ENCODE measurements at regions not wholly inside any gene's neighbourhood (a gene's known extent, or its start where the extent isn't known, plus 50 kb on each side); places are given as distances from the start of the nearest gene placed in this dataset.

GRCh38 chr2:172193331-172194089, 90.8 kb upstream of the DLX2 start:
- TF ChIP-seq, protein P1, sequence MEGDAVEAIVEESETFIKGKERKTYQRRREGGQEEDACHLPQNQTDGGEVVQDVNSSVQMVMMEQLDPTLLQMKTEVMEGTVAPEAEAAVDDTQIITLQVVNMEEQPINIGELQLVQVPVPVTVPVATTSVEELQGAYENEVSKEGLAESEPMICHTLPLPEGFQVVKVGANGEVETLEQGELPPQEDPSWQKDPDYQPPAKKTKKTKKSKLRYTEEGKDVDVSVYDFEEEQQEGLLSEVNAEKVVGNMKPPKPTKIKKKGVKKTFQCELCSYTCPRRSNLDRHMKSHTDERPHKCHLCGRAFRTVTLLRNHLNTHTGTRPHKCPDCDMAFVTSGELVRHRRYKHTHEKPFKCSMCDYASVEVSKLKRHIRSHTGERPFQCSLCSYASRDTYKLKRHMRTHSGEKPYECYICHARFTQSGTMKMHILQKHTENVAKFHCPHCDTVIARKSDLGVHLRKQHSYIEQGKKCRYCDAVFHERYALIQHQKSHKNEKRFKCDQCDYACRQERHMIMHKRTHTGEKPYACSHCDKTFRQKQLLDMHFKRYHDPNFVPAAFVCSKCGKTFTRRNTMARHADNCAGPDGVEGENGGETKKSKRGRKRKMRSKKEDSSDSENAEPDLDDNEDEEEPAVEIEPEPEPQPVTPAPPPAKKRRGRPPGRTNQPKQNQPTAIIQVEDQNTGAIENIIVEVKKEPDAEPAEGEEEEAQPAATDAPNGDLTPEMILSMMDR (conservative IDR thresholded peaks at IDR 0.05; ENCODE audit: low read length) = no peak
- no peak for TF ChIP-seq EZH2phosphoT487 (IDR thresholded peaks at IDR 0.05; ENCODE audit: borderline replicate concordance, low read depth, low read length)
